Omental fat pad (tissue), 3 donors: ENCODE measurements at regions not wholly inside any gene's neighbourhood (a gene's known extent, or its start where the extent isn't known, plus 50 kb on each side); places are given as distances from the start of the nearest gene placed in this dataset.
"Not testable (repeated sequence)": the region's sequence is repeated elsewhere in the genome, so short reads cannot be mapped to it uniquely, and the experiment has no call there.

Source experiments
- ATAC-seq: fragments of 150-250 bp; one replicate; pipeline ENCODE4 v1.9.1; 2016; ENCODE audit warnings: mild to moderate bottlenecking, moderate library complexity; ENCODE audit not compliant: low FRiP score
- DNase-seq: peaks from one replicate; pipeline ENCODE4 v3.0.0-alpha.2; 2019; ENCODE audit warnings: low spot score
- TF ChIP-seq, protein P1 (sequence below), 3 donors: fragments of 450-650 bp; IDR thresholded peaks; one replicate each; pipeline ENCODE4 v1.5.1; 2016 to 2017; ENCODE audit warnings: antibody characterized with exemption in 3 of 3, mild to moderate bottlenecking in 3 of 3, moderate library complexity in 2 of 3

DNA sequence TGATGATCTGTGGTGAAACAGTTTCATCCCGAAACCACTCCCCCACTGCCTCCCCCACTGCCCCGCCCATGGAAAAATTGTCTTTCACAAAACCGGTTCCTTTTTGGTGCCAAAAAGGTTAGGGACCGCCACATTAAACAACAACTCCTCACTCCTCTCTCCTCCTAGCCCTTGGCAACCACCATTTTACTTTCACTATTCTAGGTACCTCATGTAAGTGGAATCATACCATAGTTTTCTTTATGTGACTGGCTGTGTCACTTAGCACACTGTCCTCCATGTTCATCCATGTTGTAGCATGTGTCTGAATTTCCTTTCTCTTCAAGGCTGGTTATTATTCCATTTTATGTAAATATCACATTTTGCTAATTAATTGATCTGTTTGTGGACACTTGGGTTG is 99.3 kb downstream of the UTRN start:
- TF ChIP-seq, protein P1, sequence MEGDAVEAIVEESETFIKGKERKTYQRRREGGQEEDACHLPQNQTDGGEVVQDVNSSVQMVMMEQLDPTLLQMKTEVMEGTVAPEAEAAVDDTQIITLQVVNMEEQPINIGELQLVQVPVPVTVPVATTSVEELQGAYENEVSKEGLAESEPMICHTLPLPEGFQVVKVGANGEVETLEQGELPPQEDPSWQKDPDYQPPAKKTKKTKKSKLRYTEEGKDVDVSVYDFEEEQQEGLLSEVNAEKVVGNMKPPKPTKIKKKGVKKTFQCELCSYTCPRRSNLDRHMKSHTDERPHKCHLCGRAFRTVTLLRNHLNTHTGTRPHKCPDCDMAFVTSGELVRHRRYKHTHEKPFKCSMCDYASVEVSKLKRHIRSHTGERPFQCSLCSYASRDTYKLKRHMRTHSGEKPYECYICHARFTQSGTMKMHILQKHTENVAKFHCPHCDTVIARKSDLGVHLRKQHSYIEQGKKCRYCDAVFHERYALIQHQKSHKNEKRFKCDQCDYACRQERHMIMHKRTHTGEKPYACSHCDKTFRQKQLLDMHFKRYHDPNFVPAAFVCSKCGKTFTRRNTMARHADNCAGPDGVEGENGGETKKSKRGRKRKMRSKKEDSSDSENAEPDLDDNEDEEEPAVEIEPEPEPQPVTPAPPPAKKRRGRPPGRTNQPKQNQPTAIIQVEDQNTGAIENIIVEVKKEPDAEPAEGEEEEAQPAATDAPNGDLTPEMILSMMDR (IDR thresholded peaks at IDR 0.05) = no peak
- ATAC-seq = no peak
- no peak for DNase-seq

DNA sequence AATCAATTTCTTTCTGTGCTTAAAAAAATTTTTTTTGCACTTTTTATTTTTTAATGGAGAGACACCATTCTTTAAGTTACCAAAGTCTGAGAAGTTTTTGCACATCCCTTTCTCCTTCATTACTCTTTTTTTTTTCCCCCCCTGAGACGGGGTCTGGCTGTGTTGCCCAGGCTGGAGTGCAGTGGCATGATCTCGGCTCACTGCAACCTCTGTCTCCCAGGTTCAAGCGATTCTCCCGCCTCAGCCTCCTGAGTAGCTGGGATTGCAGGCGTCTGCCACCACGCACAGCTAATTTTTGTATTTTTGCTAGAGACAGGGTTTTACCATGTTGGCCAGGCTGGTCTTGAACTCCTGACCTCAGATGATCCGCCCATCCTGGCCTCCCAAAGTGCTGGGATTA is 104.3 kb downstream of the UTRN start:
- DNase-seq, ATAC-seq: not testable (repeated sequence)

- ATAC-seq = no peak
- TF ChIP-seq, protein P1 (IDR thresholded peaks at IDR 0.05) = no peak
- DNase-seq = no peak
These were observed 105.1 kb downstream of the UTRN start for GRCh38 chr6:144390202-144390601.

- TF ChIP-seq, protein P1 (IDR thresholded peaks at IDR 0.05) = no peak
- ATAC-seq = no peak
These were observed 105.8 kb downstream of the UTRN start for GRCh38 chr6:144390886-144391285.

GRCh38 chr6:144392536-144392935 is 107.4 kb downstream of the UTRN start:
- TF ChIP-seq, protein P1 (IDR thresholded peaks at IDR 0.05) = no peak
- ATAC-seq (no peak), DNase-seq (no peak)

More at GRCh38 chr6:144390886-144391285, 105.8 kb downstream of the UTRN start:
- no peak for DNase-seq

DNA sequence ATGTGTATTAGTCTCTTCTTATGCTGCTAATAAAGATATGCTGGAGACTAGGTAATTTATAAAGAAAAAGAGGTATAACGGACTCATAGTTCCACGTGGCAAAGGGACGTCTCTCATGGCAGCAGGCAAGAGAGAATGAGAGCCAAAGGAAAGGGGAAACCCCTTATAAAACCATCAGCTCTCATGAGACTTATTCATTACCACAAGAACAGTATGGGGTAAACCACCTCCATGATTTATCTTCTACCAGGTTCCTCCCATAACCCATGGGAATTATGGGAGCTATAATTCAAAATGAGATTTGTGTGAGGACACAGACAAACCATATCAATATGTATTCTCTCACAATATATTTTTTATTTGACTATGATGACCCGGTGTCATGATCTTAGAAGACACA is 109.1 kb downstream of the UTRN start:
- TF ChIP-seq, protein P1 (IDR thresholded peaks at IDR 0.05) = no peak
- DNase-seq (no peak), ATAC-seq (no peak)

GRCh38 chr6:144395014-144395413 is 109.9 kb downstream of the UTRN start:
- ATAC-seq (no peak), DNase-seq (no peak)
- TF ChIP-seq, protein P1 (IDR thresholded peaks at IDR 0.05) = no peak

DNA sequence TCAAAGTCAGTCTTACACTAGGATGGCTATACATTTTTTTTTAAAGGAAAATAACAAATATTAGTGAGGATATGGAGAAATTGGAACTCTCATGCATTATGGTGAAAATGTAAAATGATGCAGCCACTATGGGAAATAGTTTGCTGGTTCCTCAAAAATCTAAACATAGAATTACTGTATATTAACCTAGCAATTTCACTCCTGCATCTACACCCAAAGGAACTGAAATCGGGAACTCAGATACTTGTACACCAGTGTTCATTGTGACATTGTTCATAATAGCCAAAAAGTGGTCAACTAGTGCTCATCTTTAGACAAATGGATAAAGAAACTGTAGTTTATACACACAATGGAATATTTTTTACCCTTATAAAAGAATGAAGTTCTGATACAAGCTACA is 110.7 kb downstream of the UTRN start:
- TF ChIP-seq, protein P1 (IDR thresholded peaks at IDR 0.05) = no peak
- ATAC-seq = no peak
- no peak for DNase-seq
